Ammon's horn (tissue), 1 donor: ENCODE measurements at regions not wholly inside any gene's neighbourhood (a gene's known extent, or its start where the extent isn't known, plus 50 kb on each side); places are given as distances from the start of the nearest gene placed in this dataset.
A peak's percentile ranks its signal among the peaks of the same experiment; 100 is the strongest.

Experiments used
- DNase-seq: peaks from one replicate; pipeline ENCODE4 v3.0.0-alpha.2; 2016; ENCODE audit warnings: low spot score

DNA sequence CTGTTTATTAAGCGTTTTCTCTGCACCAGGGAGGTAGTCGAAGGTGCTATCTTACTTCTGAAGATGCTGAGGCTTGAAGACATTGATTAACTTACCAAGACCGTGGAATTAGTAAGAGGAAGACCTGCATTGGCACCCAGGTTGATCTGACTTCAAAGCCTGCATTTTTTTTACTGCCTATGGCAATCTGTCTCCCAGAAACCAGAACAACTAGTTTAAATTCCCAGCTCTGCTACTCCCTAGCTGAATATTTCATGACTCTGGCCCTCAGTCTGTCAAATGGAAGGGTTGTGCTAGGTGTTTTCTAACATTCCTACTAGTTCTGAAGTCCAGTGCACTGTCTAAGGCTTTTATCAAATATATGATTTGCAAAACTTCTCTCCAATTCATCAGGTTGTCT lies 52.0 kb upstream of the GRAMD1B start:
- DNase-seq = no peak

DNA sequence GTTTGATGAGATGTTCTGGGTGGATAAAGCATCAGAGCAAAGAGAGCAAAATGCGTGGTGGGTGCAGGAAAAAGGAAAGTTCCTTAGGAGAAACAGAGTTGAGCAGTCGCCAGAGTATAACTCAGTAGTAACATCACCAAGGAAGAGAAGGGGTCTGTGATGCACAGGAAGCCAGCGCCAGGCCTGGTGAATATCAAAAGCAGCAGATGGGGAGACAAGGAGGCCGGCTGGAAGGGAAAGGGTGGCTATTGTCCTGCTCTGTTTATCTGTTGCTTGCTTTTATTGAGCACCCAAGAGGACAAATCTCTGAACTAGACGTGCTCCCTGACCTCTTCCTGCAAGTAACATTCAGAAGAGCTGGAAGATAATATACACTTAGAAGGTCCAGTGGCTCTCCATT lies 52.7 kb upstream of the GRAMD1B start:
- DNase-seq = no peak

DNA sequence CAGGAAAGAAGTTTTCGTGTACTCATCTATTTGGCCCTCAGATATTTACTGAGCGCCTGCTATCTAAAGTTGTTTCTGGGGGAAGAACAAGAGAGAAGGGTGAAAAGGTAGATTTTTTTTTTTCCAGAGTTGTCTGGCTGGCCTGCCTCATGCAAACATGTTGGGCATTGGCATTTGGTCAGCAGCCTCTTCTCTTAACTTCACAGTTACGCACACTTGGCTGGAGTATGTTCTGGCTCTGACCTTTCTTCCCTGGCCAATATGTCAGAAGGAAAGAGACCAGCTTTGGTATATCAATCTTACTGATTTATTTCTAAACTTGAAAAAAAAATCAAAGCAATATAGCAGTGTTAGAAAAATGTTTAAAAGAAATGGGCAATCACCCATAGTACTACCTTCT lies 54.2 kb upstream of the GRAMD1B start:
- no peak for DNase-seq

DNA sequence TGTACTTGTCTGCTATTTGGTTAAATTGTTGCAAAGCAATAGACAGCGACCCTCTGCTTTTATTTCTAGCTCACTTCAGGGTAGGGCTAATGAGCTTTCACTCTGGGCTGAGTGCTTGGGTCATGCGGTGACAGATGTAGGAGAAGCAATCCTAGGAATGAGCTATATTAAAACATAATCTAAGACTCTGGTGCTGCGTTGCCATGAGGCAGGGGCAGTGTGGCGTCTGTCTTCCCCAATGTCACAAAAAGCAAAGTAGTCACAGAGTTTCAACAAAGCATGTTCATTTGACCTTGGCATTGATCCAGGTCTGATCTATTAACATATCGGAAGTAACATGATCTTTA lies 55.5 kb upstream of the GRAMD1B start:
- no peak for DNase-seq

DNA sequence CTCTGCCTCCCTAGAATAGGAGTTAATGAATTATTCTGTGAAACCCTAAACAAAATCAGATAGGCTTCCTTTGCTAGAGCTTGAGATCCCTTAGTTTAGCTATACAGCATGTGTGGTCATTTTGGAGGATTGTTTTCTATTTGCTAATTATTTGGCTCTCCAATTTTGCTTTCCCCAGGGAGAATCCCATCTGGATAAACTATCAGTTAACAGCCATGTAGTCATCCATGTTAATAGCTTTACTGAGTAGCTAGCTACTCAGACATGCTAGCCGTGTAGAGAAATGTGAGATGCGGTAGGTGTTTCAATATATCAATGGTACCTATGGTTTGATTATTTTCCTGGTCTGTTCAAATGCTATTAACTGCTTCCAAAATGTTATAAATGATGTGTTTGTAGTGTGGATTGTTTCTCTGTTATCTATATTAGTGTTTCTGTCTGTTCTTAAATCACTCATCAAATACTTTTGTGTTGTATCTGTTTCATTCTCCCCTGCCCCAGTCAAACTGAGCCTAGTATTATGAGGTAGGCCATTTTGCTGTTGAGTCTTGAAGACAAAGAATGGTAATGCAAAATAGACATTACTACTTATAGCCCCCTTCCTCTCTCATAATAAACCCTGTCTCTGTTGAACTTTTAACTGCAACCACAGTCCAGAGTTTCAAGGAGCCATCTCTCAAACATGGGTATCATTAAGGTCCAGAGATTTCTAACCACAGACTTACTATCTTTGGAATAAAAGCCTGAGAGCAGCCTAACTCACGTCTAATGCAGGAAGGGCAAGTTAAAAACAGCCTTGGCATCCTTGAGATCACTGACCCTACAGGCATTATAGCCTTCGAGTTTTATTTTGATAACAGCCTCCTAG lies 56.1 kb upstream of the GRAMD1B start:
- no peak for DNase-seq

DNA sequence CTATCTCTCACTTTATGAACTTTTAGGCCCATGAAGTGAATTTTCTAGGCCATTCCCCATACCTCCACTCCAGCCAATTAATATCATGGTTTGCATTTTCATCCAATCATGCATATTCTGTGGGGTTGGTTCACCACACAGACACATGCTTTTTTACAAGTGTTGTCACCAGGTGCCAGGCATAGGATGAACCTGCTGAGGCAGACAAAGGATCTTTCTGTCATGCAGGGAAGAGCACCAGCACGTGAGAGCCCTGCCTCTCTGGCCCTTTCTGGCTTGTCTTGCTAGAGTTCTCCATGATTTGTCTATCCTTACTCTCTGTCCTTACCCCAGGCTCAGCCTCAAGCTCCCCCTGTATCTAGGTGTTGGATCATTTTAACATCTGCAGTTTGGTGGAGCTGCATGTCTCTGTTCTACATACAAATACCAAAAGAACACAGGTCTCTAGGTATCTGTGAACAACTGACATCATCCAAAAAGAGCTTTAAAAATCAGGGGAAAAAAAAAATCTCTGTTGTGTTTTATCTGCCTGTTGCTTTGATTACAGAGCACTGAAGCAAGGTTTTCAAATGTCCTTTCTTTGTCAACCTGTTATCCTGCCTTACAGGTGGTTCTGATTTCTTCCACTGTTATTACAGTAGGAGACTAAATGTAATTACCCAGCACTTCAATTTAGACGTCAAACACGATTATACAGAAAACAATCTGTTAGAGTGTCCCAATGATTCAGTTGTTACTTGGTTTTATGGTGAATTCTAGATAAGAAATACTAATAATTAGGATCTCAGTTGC lies 58.4 kb upstream of the GRAMD1B start:
- no peak for DNase-seq

DNA sequence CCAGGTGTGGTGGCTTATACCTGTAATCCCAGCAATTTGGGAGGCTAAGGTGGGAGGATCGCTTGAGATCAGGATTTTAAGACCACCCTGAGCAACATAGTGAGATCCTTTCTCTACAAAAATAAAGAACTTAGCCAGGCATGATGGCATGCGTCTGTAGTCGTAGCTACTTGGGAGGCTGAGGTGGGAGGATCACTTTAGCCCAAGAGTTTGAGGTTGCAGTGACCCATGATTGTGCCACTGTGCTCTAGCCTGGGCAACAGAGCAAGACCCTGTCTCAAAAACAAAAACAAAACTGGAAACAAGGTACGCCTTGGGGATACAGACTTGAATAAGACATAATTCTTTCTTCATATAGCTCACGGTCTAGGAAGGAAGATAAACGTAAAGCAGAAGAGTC lies 63.1 kb upstream of the GRAMD1B start:
- DNase-seq = no peak

DNA sequence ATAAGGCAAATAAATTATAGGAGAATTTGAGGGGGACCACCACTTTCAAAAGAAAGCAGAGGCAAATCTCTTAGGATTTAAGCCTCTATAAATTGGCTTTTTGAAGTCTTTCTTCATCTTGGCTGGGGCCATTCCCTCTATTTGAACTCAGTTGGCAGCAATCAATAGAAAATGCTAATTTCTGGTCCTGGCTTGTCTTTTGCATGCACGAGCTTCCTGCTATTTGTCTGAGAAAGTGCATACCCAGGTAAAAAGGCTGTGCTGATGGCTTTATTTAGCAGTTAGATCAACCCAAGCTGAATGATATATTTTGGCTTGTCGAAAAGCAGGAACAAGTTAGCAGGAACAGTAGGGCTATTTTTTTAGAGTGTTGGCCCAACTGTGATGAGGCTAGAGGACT lies 64.1 kb upstream of the GRAMD1B start:
- DNase-seq = no peak

DNA sequence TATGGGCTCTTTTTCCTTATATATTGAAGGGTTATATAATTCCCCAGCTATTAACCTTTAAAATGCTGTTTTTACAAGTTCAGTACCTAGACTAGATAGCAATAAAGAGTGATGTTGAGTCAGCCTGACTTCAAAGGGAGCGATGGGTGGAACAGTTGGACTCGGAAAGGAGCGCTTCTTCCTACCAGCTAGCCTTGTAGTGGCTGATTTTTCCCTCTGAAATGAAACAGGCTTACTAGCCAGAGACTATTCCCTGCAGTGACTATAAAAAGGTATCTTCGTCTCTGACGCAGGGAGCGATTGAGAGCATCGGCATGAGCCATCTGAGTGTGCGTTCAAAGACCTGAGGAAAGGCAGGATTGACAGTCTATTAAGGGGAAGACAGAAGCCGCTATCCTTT lies 66.0 kb upstream of the GRAMD1B start:
- DNase-seq = no peak

DNA sequence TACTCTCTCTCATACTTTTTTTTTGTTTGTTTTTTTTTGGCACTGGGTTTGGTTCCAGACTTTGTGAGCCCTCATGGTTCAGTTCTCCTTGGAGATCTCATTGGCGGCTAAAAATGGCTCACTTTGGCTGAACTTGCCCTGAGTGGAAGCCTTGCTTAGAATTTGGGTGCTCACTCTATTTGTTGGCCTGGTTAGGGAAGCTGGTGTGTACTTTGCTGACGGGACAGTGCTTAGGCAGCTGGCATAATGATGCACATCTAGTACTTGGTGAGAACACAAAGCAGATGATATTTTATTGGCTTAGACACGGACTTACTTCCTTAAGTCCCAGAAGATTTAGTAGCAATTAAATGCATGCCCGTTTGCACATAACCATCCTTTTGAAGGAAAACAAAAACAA lies 66.5 kb upstream of the GRAMD1B start:
- peak; percentile 22 for DNase-seq

DNA sequence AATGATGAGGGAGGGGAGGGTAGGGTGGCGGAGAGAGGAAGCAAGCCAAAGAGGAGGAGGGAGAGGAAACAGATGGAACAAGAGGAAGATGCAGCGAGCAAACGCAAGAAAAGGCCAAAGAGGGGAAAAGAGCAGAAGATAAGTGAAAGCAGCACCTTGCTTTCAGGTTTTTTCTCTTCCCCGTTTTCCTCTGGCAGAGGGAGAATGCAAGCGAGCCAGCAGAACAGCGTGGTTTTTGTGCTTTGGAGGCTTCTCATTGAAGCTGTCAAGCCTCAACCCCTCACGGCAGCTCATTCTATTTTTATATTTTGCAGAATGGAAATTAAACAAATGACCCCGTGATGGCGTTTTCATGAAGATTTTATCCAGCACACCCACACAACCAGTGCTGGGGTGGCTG lies 67.1 kb upstream of the GRAMD1B start:
- peak; percentile 32 for DNase-seq

DNA sequence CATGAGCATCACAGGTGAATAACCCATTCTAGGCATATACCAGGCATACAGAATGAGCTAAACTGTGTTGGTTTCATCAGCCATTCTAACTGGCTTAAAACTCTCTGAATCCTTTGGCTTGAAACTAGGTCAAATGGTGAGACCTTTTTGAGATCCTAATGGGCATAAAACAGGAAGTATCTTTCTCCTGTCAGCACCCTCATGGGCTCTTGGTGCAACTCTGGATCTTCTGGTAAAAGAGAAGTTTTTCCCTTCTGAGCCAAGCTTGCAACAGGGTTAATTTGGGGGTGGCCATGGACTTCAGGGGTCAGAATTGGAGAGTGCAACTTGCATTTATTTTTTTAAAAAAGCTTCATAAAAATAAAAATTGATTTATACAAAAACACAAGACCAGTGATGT lies 67.9 kb upstream of the GRAMD1B start:
- no peak for DNase-seq

DNA sequence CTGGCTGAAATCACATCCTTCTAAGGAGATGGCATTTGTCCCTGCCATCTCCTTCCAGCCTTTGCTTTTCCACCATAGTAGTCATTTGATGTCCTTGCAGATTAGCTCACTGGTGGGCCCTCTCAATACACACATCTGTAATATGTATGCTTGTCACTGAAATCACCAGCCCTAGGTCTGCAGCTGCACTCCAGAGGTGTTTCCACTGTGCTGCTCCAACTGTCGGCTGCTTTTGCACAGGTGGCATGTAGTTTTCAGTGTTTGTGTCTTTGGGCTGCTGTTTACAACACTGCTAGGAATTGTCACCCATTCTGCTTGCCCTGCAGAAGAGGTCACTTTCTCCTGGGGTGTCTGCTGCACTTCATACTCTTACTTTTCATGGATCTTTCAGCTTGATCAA lies 69.0 kb upstream of the GRAMD1B start:
- DNase-seq = no peak

DNA sequence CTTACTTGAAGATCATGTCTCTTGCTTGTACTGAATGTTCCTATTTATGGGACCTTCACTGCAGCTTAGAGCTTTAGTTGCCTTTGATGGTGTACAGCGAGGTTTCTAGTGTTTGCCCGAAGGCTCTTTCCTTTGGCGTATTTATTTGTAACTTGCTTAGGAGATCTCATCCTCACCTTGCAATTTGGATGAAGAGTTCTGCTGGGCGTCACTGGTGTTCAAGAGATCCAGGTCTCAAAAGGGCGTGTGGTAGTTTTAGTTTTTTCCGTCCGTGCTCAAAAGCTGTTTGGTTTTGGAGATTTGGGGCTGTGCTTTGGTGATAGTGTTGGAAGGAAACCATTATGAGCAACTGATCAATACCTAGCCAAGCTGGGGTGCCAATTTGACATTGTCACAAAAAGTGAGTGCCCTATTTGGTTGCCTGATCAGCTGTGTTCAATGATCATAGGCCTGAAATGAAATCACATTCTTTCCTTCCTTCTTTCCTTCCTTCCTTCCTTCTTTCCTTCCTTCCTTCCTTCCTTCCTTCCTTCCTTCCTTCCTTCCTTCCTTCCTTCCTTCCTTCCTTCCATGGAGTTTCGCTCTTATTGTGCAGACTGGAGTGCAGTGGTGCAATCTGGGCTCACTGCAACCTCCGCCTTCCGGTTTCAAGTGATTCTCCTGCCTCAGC lies 69.7 kb upstream of the GRAMD1B start:
- DNase-seq = no peak

DNA sequence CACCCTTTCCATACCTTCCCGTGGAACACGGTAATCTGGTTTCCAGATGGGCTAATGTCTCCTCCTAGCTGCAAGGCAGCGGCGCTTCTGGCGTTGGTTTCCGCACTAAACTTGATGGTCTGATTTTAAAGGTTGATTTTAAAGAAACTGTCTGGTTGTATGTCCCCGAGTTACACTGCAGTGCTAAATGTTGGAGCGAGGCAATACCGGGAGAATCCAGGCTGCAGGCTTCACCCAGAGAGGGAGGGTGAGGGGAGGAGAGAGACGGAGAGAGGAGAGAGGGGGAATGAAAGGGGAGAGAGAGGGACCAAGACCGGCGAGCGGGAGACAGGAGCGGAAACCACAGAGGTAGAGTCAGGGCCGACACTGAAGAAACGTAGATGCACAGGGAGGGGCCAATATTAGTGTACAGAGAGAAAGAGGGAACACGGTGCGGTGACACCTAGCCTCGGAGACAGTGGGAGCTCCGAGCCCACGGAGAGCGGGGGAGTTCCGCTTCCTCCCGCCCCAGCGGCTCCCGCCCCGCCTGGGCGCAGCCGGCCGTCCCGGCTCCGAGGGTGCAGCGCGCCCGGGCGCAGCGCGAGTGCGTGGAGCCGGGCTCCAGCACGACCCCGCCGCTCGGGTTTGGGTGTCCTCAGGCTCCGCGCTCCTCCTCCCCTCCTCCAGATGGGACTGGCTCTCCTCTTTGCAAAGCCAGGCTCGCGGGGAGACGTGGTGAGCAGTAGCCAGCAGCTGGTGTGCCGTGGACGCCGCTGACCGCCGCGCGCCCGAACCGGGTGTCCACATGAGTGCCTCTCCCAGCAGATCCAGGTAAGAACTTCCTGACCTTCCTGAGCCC lies 71.9 kb upstream of the GRAMD1B start:
- peak; percentile 36 for DNase-seq

DNA sequence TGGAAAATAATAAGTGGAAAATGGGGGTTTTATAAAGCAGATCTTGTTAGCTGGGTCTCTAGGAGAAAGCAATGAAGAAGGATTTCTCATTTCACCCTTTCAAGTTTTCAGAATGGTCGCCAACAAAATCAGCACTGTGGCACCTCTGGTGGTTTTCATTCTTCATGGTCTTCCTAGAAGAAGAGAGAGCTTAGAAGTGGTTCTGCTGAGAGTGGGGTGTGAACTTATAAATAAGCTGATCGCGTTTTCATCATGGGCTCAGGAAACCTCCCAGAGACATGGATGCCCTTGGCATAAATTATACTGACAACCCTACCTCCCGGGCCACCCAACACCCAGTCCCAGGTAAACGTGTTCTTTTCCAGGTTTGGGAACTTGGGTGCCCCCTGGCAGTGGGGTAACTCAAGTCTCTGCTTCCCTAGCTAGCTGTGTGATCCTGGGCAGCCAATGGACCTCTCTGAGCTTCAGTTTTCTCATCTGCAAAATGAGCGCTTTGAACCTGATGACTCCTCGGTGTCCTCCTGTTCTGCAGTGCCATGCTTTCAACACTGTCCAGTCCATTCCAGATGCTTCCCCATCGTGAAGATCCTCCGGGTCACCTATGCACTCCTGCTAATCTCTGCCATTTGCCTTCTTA lies 72.6 kb upstream of the GRAMD1B start:
- DNase-seq = no peak

DNA sequence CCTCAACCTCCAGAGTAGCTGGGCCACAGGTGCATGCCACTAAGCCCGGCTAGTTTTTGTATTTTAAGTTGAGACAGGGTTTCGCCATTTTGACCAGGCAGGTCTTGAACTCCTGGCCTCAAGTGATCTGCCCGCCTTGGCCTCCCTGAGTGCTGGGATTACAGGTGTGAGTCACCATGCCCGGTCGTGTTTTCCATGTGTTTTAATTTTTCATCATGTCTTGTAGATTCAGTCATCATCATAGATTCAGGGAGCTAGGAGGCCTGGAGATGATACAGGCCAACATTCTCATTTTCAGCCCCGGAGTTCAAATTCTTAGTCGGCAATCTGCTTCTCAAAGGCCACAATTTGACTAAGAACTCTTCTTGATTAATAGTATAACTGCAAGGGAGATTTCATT lies 73.5 kb upstream of the GRAMD1B start:
- DNase-seq = no peak

DNA sequence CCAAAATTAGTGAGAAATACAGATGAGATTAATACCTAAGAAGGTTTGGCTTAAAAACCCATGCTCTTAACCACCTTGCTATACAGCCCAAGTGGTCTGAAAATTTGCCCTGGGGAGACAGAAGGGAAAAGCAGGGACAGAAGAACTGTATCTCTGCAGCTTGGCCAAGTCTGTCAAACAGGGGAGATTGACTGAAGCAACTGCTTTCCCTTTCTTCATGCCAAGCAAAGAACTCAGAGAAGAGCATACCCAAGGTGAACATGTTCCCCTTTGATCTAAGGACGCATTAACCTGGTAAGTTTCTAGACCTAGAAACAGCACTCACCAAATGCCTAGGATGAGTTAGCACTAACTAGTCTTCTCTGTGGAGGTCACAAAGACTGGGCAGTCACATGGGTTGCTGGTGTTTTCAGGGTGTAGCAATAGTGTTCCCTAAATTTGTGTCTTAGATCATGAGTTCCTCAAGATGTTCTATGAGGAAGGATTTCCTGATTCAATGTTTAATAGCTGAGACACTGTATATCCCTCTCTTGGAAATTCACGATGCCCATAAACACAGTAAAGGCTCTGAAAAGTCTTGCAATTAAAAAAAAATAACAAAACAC lies 75.6 kb upstream of the GRAMD1B start:
- no peak for DNase-seq

DNA sequence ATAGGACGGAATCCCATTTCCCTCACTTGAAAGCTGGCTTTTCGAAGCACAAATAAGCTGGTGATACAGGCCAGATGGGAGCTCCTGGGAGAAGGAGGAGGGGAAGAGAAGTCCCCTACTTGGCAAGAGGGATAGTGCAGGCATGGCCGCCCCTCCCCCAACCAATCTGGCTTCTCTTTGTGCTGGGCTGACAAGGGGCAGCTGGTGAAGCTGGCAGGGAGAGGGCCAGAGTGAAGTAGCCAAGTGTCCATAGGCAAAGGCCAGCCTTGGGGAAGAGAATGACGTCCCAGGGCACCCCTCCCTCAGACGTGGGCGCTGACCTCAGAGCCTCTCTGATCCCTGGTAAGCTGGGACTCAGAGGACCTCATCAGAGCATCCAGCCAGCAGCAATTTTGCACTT lies 78.7 kb upstream of the GRAMD1B start:
- peak; percentile 90 for DNase-seq

DNA sequence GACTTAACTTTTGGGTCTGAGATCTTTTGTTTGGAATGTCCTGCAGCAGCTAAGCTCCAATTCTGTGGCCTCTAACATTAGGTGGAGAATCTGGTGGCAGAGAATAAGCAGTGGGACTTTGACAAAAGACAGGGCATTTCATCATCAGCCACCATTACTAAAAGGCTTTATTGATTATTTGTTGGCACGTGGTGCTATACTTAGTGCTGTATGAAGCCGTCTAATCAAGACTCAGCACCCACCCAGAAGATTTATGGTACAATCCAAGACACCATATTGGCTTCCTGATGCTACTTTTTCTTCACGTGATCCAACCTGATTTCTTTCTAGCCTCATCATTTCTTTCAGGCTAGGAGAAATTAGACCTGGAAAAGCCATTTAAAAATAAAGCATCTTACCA lies 80.7 kb upstream of the GRAMD1B start:
- DNase-seq = no peak

DNA sequence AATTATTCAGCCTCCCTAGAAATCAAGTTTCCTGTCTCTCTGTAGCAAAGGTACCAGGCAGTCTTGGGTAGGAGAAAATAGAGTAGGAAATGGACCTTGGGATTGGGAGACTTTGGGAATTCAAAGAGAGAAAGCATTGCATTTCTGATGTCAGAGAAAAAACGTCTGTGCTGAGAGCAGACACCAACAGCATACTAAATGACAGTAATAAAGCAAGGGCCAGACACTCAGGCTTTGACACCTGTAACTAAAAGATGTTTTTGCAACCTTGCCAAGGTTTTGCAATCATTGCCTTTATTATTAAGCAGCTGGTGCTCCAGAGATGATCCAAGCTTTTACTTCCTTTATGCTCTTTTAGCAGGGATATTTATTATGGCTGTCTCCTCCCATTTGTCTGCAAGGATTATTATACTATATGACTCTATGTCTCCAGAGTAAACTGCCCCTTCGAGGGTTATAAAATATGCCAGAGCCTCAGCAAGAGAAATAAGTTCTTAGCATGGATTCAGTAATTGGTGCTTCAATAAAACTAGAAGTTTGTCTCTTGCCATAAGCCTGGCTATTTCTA lies 85.2 kb upstream of the GRAMD1B start:
- DNase-seq = no peak
